Liver (tissue), 3 donors: ENCODE measurements at regions not wholly inside any gene's neighbourhood (a gene's known extent, or its start where the extent isn't known, plus 50 kb on each side); places are given as distances from the start of the nearest gene placed in this dataset.

Experiments
- EGR1 ChIP-seq, 2 donors: IDR thresholded peaks; 2 replicates each; pipeline ENCODE4 v1.6.1; 2016 to 2018; ENCODE audit warnings: antibody characterized with exemption in 2 of 2, low read depth in 2 of 2
- FOXA2 ChIP-seq: IDR thresholded peaks from 2 replicates; pipeline ENCODE4 v1.6.1; 2016; ENCODE audit warnings: antibody characterized with exemption
- GABPA ChIP-seq, 2 donors: IDR thresholded peaks in 1 of 2; conservative IDR thresholded peaks in 1 of 2; 2 replicates each; pipeline ENCODE4 v1.6.1; 2016; ENCODE audit warnings: antibody characterized with exemption in 2 of 2, mild to moderate bottlenecking in 1 of 2, moderate library complexity in 1 of 2
- HNF4G ChIP-seq: IDR thresholded peaks from 2 replicates; pipeline ENCODE4 v1.6.1; 2016; ENCODE audit warnings: antibody characterized with exemption
- JUND ChIP-seq, 2 donors: IDR thresholded peaks; 2 replicates each; pipeline ENCODE4 v1.6.1; 2016; ENCODE audit warnings: antibody characterized with exemption in 2 of 2
- MAX ChIP-seq: IDR thresholded peaks from 2 replicates; pipeline ENCODE4 v1.6.1; 2016; ENCODE audit warnings: antibody characterized with exemption
- RAD21 ChIP-seq, 2 donors: IDR thresholded peaks; 2 replicates each; pipeline ENCODE4 v1.6.1; 2016; ENCODE audit warnings: antibody characterized with exemption in 2 of 2, mild to moderate bottlenecking in 2 of 2
- RXRA ChIP-seq, 2 donors: IDR thresholded peaks; 2 replicates each; pipeline ENCODE4 v1.6.1; 2017 to 2018; ENCODE audit warnings: antibody characterized with exemption in 2 of 2, mild to moderate bottlenecking in 1 of 2
- TAF1 ChIP-seq: conservative IDR thresholded peaks from 2 replicates; pipeline ENCODE4 v1.6.1; 2016; ENCODE audit warnings: antibody characterized with exemption, mild to moderate bottlenecking
- YY1 ChIP-seq: IDR thresholded peaks from 2 replicates; pipeline ENCODE4 v1.6.1; 2016; ENCODE audit warnings: antibody characterized with exemption, mild to moderate bottlenecking
- TF ChIP-seq, protein P1 (sequence below): fragments of 150-350 bp; IDR thresholded peaks from 2 replicates; pipeline ENCODE4 v1.5.1; 2017; ENCODE audit warnings: improper control_type of control experiment, low read depth, low read length; ENCODE audit not compliant: missing input control
- TF ChIP-seq, protein P2 (sequence below): IDR thresholded peaks from 2 replicates; pipeline ENCODE4 v1.6.1; 2016; ENCODE audit warnings: antibody characterized with exemption
- TF ChIP-seq, protein P3 (sequence below): IDR thresholded peaks from 2 replicates; pipeline ENCODE4 v1.6.1; 2016; ENCODE audit warnings: antibody characterized with exemption, mild to moderate bottlenecking
- donor health status: healthy.
- donor health status: healthy.

GRCh38 chr18:26764586-26764985 lies 100.9 kb downstream of the AQP4 start:
- TF ChIP-seq FOXA2 (no peak), JUND (IDR thresholded peaks at IDR 0.05) (no peak), RAD21 (IDR thresholded peaks at IDR 0.05) (no peak), GABPA (IDR thresholded peaks at IDR 0.05 in 1 of 2, conservative IDR thresholded peaks at IDR 0.05 in 1 of 2) (no peak), TAF1 (no peak), MAX (no peak), YY1 (no peak), EGR1 (IDR thresholded peaks at IDR 0.05; ENCODE audit: low read depth in 2 of 2) (no peak), RXRA (IDR thresholded peaks at IDR 0.05) (no peak), HNF4G (no peak)
- TF ChIP-seq, protein P1, sequence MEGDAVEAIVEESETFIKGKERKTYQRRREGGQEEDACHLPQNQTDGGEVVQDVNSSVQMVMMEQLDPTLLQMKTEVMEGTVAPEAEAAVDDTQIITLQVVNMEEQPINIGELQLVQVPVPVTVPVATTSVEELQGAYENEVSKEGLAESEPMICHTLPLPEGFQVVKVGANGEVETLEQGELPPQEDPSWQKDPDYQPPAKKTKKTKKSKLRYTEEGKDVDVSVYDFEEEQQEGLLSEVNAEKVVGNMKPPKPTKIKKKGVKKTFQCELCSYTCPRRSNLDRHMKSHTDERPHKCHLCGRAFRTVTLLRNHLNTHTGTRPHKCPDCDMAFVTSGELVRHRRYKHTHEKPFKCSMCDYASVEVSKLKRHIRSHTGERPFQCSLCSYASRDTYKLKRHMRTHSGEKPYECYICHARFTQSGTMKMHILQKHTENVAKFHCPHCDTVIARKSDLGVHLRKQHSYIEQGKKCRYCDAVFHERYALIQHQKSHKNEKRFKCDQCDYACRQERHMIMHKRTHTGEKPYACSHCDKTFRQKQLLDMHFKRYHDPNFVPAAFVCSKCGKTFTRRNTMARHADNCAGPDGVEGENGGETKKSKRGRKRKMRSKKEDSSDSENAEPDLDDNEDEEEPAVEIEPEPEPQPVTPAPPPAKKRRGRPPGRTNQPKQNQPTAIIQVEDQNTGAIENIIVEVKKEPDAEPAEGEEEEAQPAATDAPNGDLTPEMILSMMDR = no peak
- TF ChIP-seq, protein P2, sequence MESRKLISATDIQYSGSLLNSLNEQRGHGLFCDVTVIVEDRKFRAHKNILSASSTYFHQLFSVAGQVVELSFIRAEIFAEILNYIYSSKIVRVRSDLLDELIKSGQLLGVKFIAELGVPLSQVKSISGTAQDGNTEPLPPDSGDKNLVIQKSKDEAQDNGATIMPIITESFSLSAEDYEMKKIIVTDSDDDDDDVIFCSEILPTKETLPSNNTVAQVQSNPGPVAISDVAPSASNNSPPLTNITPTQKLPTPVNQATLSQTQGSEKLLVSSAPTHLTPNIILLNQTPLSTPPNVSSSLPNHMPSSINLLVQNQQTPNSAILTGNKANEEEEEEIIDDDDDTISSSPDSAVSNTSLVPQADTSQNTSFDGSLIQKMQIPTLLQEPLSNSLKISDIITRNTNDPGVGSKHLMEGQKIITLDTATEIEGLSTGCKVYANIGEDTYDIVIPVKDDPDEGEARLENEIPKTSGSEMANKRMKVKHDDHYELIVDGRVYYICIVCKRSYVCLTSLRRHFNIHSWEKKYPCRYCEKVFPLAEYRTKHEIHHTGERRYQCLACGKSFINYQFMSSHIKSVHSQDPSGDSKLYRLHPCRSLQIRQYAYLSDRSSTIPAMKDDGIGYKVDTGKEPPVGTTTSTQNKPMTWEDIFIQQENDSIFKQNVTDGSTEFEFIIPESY = no peak
- TF ChIP-seq, protein P3, sequence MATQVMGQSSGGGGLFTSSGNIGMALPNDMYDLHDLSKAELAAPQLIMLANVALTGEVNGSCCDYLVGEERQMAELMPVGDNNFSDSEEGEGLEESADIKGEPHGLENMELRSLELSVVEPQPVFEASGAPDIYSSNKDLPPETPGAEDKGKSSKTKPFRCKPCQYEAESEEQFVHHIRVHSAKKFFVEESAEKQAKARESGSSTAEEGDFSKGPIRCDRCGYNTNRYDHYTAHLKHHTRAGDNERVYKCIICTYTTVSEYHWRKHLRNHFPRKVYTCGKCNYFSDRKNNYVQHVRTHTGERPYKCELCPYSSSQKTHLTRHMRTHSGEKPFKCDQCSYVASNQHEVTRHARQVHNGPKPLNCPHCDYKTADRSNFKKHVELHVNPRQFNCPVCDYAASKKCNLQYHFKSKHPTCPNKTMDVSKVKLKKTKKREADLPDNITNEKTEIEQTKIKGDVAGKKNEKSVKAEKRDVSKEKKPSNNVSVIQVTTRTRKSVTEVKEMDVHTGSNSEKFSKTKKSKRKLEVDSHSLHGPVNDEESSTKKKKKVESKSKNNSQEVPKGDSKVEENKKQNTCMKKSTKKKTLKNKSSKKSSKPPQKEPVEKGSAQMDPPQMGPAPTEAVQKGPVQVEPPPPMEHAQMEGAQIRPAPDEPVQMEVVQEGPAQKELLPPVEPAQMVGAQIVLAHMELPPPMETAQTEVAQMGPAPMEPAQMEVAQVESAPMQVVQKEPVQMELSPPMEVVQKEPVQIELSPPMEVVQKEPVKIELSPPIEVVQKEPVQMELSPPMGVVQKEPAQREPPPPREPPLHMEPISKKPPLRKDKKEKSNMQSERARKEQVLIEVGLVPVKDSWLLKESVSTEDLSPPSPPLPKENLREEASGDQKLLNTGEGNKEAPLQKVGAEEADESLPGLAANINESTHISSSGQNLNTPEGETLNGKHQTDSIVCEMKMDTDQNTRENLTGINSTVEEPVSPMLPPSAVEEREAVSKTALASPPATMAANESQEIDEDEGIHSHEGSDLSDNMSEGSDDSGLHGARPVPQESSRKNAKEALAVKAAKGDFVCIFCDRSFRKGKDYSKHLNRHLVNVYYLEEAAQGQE = no peak
